Stimulated activated CD4-positive, alpha-beta T cell treated with anti-CD3 and anti-CD28 coated beads, TNF-alpha, amount 100 ng/mL, for 48 hours (primary cell): ENCODE measurements at regions not wholly inside any gene's neighbourhood (a gene's known extent, or its start where the extent isn't known, plus 50 kb on each side); places are given as distances from the start of the nearest gene placed in this dataset.

Experiments
- DNase-seq, 3 donors: peaks; one replicate each; pipeline ENCODE4 v3.0.0-alpha.2; 2020; ENCODE audit warnings: low read depth in 3 of 3

DNA sequence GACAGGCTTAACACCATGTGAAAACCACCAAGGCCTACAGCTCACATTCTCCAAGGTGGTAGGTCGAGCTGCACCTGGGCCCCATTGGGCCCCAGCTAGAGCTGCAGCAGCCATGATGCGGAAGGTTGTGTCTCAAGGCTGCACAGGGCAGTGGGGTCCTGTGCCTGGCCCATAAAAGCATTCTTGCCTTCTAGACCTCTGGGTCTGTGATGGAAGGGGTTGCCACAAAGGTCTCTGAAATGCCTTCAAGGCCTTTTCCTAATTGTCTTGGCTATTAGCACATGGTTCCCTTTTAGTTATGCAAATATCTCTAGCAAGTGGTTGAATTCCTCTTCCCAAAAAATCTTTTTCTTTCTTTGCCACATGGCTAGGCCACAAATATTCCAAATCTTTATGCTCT, 52.5 kb upstream of the C11orf58 start:
- no peak for DNase-seq

- no peak for DNase-seq
These were observed 59.9 kb upstream of the C11orf58 start for GRCh38 chr11:16678466-16679116.

DNA sequence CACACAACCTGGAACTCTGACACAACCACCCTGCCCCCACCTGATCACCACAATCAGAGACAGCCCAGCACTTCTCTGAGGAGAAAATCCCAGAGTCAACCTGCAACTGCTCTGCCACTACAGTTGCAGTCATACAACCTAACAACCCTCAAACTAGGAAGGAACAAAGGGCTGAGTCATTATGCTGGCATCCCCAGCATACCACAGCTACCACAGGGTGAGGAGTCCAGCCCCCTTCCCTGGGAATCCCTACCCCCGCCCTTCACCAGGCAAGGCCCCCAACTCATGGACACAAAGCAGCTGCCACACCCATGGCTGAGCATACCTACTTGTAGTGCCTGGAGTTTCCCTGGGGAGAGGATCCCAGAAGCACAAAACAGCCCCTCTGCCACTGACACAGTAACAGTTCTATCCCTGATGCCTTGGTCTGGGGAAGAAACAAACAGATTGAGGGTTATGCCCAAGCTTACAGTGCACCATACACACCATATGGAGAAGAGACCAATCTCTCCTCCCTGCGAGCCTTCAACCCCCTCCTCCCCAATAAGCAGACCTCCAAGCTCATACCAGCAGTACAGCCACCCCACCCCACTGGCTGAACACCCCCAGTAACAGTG, 68.5 kb upstream of the C11orf58 start:
- DNase-seq = no peak

GRCh38 chr11:16632295-16633200, 105.9 kb upstream of the C11orf58 start:
- DNase-seq = no peak

DNA sequence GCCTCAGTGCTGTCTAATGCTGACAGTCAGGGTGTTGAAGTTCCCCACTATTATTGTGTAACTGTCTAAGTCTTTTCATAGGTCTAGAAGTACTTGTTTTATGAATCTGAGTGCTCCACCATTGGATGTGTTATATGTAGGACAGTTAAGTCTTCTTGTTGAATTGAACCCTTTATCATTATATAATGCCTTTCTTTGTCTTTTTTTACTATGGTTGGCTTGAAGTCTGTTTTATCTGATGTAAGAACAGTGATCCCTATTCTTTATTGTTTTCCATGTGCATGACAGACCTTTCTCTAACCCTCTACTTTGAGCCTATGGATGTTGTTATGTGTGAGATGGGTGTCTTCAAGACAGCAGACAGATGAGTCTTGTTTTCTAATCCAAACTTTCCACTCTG, 107.8 kb upstream of the C11orf58 start:
- no peak for DNase-seq

DNA sequence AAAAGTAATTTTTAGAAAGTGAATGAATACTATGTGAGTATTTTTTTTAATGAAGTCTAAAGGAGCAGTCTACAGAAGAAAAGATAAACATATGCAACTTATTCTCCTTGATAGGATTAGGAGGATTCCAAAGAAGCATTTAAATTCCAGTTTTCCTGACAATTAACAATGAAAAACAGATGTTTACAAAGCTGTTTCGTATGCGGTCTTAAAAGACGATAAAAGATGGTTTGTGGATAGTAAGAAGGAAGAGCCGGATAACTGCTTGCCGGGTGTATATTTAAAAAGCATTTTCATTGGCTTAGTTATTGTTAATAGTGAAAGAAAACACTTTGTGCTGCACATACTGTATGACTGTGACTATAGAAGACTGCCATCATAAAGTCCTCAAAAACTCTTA, 120.0 kb upstream of the C11orf58 start:
- no peak for DNase-seq

DNA sequence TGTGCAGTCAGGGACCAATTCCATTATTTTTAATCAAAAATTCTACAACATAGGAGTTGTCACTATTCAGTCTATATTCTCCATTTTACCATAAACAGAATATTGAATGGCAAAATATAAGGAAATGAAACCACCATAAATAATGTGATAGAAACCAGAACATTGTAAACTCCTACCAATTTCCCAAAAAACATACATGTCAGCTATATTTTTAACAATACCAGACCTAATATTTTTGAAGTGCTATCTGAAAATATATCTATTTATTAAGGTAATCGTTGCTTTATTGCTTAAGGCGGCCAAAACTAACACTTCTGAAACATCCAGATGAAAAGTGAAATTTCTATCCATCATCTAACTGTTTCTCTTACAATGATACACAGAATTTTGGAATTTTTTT, 123.0 kb upstream of the C11orf58 start:
- DNase-seq = no peak

DNA sequence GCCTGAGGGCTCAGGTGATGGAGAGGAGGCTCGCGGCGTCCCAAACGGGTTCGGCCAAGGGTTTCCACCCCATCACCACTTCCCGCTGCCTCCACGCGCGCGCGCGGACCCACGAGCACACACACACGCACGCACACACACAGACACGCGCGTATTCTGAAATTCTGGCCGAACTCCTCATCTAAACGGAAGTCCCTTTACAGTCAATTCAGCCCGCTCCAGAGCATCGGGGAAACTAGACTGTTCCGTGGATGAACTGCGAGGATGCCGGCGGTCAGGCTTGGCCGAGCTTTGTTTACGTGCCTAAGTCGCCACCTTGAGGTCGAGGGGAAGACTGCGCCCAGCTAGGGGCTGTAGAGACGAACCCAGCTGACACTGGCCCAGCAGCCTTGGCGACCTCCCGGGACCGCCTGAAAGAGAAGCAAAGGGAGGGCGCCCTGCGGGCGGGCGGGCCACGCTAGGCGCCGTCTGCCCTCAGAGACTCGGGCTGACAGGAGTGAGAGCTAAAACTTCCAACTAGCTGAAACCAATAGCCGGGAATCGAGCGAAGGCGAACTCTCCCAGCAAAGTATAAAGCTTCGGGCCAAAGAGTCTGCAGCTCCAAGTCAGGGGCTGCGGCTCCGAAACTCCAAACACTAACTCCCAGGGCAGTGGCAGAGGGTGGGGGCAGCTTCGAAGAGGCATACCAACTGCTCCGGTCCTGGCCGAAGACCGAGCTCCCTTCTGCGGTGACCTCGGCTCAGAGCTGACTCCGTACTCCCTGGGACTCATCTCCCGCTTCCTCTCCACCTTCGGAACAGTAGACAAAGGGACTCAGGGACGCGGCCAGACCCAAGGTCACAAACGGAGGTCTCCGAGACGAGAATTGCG, 124.7 kb upstream of the C11orf58 start:
- peak; percentile 41 to 61 (median 52) for DNase-seq

DNA sequence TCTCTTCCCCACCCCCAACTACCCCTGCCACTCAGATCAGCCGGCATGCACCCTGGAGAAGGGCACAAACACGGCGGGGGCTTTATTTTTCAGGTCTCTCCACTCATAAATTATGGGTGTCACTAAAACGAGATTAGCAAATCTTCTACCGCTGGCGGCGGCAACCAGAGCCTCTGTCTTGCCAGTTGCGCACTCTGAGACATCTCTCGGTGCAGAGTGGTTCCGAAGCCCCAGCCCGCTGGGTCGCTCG, 125.3 kb upstream of the C11orf58 start:
- DNase-seq = no peak

DNA sequence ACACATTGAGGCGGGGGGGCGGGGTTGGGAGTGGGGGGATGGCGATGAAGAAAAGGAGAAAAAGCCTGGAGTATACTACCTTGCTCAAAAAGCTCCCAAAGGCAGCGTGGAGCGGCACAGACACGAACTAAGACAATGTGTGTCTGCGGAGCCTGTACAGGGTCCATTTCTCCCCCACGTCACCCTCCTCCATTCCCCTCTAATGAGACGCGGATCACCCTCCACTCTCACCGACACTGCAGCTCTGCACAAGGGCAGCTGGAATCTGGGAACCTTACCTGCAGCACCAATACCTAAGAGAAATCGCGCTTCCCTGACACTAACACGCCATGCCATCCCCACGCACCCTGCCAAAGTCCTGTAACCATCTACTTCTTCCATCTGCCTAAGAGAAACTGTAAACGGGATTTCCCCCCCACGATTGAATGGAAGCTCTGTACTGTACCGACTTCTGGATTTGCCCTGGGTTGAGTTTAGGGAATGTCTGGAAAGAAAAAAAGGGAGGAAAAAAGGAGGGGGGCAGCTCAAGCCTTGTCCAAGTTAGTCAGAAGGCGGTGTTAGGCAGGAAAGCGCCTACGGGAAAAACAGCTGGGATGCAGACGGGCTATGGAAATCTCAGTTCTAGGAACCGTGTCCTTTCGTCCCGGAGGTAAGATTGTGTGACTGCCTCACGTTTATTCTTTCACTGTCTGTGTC, 125.7 kb upstream of the C11orf58 start:
- no peak for DNase-seq

- DNase-seq = no peak
These were observed 126.4 kb upstream of the C11orf58 start for GRCh38 chr11:16611926-16612565.

- DNase-seq = no peak
These were observed 127.0 kb upstream of the C11orf58 start for GRCh38 chr11:16611401-16611921.

- DNase-seq = no peak
These were observed 127.6 kb upstream of the C11orf58 start for GRCh38 chr11:16610738-16611388.

DNA sequence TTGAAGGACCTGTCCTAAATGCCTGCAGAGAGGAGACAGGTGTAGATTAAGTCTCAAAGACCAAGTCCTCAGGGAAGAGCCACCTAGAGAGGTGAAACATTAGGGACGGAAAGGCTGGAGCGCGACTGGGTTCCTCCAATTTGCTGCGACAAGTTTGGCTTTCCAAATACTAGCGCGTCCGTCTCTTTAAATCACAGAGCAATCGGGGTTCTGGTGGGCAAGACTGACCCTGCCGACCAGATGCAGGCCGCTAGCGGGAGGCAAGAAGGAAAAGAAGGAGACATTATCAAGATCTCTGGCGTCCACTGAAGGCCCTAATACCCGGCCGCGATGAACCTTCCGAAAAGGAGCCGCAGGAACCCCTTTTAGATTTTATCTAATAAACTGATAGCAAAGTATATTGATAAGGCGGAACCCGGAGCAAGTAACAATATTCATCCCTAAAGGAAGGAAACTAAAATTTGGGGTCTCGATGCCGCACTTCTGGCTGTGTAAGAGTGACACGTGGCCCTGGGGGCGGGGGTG, 128.2 kb upstream of the C11orf58 start:
- DNase-seq = no peak

DNA sequence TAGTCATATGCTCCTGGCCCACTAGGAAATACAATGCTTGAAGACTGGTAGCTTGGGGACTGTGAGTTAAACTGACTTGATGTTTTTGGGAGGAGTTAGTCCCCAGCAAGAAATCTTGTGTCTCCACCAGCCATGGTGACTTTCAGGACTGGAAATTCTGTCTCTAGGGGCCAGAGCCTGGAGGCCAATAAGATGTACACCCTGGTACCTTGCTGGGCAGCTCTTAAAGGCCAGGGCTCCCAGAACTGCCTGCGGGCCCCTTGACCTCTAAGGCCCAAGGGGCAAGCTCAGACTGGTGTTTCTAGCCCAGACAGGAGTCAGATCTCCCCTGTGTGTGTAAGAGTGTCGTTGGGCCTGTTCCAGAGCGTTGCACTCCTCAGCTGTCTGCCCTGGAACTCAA, 128.7 kb upstream of the C11orf58 start:
- DNase-seq = no peak

DNA sequence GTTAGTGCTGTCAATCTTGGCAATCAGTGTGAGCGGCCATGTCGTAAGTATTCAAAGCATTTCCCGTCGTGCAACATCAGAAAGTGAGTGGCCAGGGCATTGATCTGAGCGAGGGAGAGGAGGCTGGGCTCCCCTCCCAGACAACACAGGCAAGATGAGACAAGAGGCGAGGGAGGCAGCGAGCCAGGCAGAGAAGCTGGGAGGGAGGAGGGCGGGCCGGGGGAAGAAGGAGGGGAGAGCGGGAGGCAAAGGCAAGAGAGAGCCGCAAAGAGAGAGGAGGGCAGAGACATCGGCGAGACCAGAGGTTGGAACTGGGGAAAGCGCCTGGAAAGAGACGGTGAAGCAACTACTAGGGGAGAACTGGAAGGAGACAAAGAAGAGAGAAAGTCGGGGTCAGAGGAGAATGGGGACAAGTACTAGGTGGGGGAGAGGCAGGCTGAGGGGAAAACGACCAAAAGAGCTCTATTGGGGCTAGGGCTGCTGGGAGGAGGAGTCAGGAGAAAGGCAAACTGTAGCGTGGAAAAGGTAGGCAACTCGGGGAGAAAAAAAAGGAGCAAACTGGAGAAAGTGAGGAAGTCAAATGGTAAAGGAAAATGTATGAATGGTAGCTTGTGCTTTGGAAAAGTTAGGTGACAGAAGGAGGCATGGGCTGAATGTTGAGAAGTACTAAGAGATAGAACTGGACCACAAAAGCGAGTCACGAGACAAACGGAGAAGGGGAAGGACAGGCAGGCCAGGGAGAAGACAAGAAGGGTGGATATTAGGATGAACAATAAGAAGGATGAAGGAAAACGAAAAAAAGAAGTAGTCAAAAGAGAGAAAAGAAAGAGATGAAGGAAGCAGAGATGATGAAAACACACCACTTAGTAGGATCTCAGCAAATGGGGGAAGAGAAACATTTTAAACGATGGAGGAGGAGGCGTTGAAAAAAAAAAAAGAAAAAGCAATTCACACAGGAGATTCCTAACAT, 130.5 kb upstream of the C11orf58 start:
- no peak for DNase-seq

DNA sequence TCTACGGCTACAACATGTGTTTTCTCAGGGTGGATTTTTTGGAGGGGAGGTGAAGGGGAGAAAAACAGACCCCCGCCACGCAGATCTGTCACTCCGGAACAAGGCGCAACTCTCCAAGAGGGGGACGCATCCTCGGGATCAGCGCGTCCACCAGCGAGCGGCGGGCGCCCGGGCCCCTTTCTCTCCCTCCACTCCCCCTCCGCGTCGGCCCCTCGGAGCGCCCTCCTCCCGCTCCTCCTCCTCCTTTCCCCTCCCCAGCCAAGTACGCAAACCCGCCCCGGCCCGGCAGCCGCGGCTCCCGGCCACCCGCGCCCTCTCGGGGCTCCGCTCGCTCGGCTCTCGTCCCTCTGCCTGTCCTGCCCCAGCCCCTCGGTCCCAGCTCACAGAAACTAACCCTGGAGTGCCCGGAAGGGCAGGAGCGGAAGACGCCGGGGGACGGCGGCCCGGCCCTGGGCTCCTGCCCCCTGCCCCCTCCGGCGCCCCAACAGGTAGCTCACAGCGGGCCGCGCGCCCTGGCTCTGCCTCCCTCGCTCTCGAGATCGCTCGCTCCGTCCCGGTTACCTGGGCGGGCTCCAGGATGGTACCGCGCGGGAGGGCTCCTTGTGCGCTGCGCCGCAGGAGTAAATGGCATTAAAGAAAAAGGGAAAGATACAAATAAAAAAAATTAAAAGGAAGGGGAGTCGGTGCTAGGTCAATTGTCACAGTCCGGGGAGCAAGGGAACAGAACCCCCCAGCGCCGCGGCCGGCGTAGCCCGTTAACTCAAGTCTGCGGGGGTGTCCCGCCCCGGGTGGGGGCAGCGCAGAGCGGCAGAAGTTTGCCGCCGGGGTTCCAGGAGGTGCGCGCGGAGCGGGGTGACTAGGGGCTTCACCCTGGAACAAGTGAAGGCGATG, 131.4 kb upstream of the C11orf58 start:
- no peak for DNase-seq
